NCI-H82 treated with DMSO at 0.1 percent for 48 hours (cell line): ENCODE measurements at regions not wholly inside any gene's neighbourhood (a gene's known extent, or its start where the extent isn't known, plus 50 kb on each side); places are given as distances from the start of the nearest gene placed in this dataset.

Source experiments
- DNase-seq: peaks from one replicate; lab custom pipeline; 2025; ENCODE audit not compliant: unreplicated experiment; lab: John Stamatoyannopoulos, UW

- no peak for DNase-seq
Measured at GRCh38 chr19:31402529-31403316, 53.5 kb upstream of the TSHZ3 start.

- DNase-seq, result no peak
Measured at GRCh38 chr19:31406106-31406505, 56.9 kb upstream of the TSHZ3 start.

- no peak for DNase-seq
Measured at GRCh38 chr19:31408460-31409124, 59.4 kb upstream of the TSHZ3 start.

- no peak for DNase-seq
Measured at GRCh38 chr19:31413353-31413752, 64.1 kb upstream of the TSHZ3 start.

GRCh38 chr19:31415322-31415721 is 66.1 kb upstream of the TSHZ3 start:
- no peak for DNase-seq

- no peak for DNase-seq
Measured at GRCh38 chr19:31416548-31416947, 67.3 kb upstream of the TSHZ3 start.

GRCh38 chr19:31418055-31418454 is 68.8 kb upstream of the TSHZ3 start:
- no peak for DNase-seq

GRCh38 chr19:31418692-31419430 is 69.6 kb upstream of the TSHZ3 start:
- DNase-seq, result no peak

GRCh38 chr19:31419871-31420445 is 70.7 kb upstream of the TSHZ3 start:
- DNase-seq, result no peak

GRCh38 chr19:31421082-31421481 is 71.8 kb upstream of the TSHZ3 start:
- DNase-seq, result no peak

- DNase-seq, result no peak
Measured at GRCh38 chr19:31421856-31422255, 72.6 kb upstream of the TSHZ3 start.

GRCh38 chr19:31423896-31424295 is 74.7 kb upstream of the TSHZ3 start:
- DNase-seq, result no peak

GRCh38 chr19:31424861-31425620 is 75.8 kb upstream of the TSHZ3 start:
- peak; percentile 39 for DNase-seq

- DNase-seq, result no peak
Measured at GRCh38 chr19:31427857-31428256, 78.6 kb upstream of the TSHZ3 start.

GRCh38 chr19:31430381-31430780 is 81.1 kb upstream of the TSHZ3 start:
- no peak for DNase-seq

GRCh38 chr19:31432201-31432810 is 83.1 kb upstream of the TSHZ3 start:
- DNase-seq, result no peak

- DNase-seq, result no peak
Measured at GRCh38 chr19:31436121-31436776, 87.0 kb upstream of the TSHZ3 start.

- no peak for DNase-seq
Measured at GRCh38 chr19:31438401-31439269, 89.4 kb upstream of the TSHZ3 start.

GRCh38 chr19:31439270-31439573 is 90.0 kb upstream of the TSHZ3 start:
- DNase-seq, result no peak
